SKM-1 treated with dmso at 0.1 percent for 144 hours (cell line): ENCODE measurements at regions not wholly inside any gene's neighbourhood (a gene's known extent, or its start where the extent isn't known, plus 50 kb on each side); places are given as distances from the start of the nearest gene placed in this dataset.
"Not testable (repeated sequence)": the region's sequence is repeated elsewhere in the genome, so short reads cannot be mapped to it uniquely, and the experiment has no call there.

ENCODE experiments used
- DNase-seq: peaks from one replicate; lab custom pipeline; 2025; ENCODE audit not compliant: unreplicated experiment; lab: John Stamatoyannopoulos, UW

- no peak for DNase-seq
These were observed 502.2 kb upstream of the LMCD1 start for GRCh38 chr3:7999384-7999783.

GRCh38 chr3:8001307-8001706 is 500.3 kb upstream of the LMCD1 start:
- no peak for DNase-seq

- DNase-seq = no peak
These were observed 499.9 kb upstream of the LMCD1 start for GRCh38 chr3:8001712-8002111.

- no peak for DNase-seq
These were observed 489.7 kb upstream of the LMCD1 start for GRCh38 chr3:8011902-8012301.

- peak; percentile 22 for DNase-seq
These were observed 481.4 kb upstream of the LMCD1 start for GRCh38 chr3:8020047-8020841.

- no peak for DNase-seq
These were observed 473.7 kb upstream of the LMCD1 start for GRCh38 chr3:8027954-8028353.

- DNase-seq = no peak
These were observed 451.3 kb upstream of the LMCD1 start for GRCh38 chr3:8050283-8050682.

GRCh38 chr3:8052659-8053058 is 449.0 kb upstream of the LMCD1 start:
- DNase-seq = no peak

GRCh38 chr3:8068135-8068534 is 433.5 kb upstream of the LMCD1 start:
- not testable (repeated sequence) for DNase-seq

GRCh38 chr3:8069471-8069870 is 432.2 kb upstream of the LMCD1 start:
- no peak for DNase-seq

- no peak for DNase-seq
These were observed 431.6 kb upstream of the LMCD1 start for GRCh38 chr3:8070011-8070410.

- not testable (repeated sequence) for DNase-seq
These were observed 426.9 kb upstream of the LMCD1 start for GRCh38 chr3:8074740-8075139.

- no peak for DNase-seq
These were observed 424.5 kb upstream of the LMCD1 start for GRCh38 chr3:8077126-8077525.

- DNase-seq = no peak
These were observed 421.2 kb upstream of the LMCD1 start for GRCh38 chr3:8080464-8080863.

GRCh38 chr3:8085498-8085897 is 416.1 kb upstream of the LMCD1 start:
- DNase-seq = no peak

- no peak for DNase-seq
These were observed 413.7 kb upstream of the LMCD1 start for GRCh38 chr3:8087951-8088350.

GRCh38 chr3:8094415-8094814 is 407.2 kb upstream of the LMCD1 start:
- DNase-seq = peak; percentile 84

- no peak for DNase-seq
These were observed 405.9 kb upstream of the LMCD1 start for GRCh38 chr3:8095724-8096123.

- no peak for DNase-seq
These were observed 403.9 kb upstream of the LMCD1 start for GRCh38 chr3:8097690-8098089.

GRCh38 chr3:8103954-8104353 is 397.7 kb upstream of the LMCD1 start:
- DNase-seq = no peak

GRCh38 chr3:8106921-8107320 is 394.7 kb upstream of the LMCD1 start:
- DNase-seq = no peak

GRCh38 chr3:8110966-8111798 is 390.4 kb upstream of the LMCD1 start:
- peak; percentile 78 for DNase-seq
